CD4-positive, alpha-beta T cell treated with Interleukin-4 for 1 hour (primary cell): ENCODE measurements at regions not wholly inside any gene's neighbourhood (a gene's known extent, or its start where the extent isn't known, plus 50 kb on each side); places are given as distances from the start of the nearest gene placed in this dataset.

Experiments used
- DNase-seq, 2 donors: peaks; one replicate each; pipeline ENCODE4 v3.0.0-alpha.2; 2020 to 2022

- DNase-seq = no peak
Measured at GRCh38 chr10:33066558-33067236, 108.7 kb upstream of the ITGB1 start.

- no peak for DNase-seq
Measured at GRCh38 chr10:33065111-33065510, 107.1 kb upstream of the ITGB1 start.

DNA sequence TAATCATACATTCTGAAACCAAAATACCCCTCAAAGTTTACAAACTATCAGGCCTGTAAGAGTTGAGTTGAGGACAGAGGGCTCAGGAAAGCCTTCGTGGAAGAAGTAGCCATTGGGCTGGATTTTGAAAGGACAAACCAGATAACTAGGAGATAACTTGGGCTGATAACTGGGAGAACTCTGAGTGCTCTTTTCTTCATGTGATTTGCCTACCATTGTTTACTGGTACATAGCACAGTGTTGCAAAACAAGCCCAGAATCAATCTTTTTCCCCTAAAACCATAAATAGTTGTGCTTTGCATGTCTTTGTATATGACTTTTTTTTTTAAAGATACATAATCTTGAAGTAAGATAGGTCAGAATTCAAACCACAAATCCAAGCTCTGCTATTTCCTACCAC lies 106.7 kb upstream of the ITGB1 start:
- no peak for DNase-seq

- DNase-seq = no peak
Measured at GRCh38 chr10:33057620-33058019, 99.6 kb upstream of the ITGB1 start.

GRCh38 chr10:33056828-33057596 lies 99.0 kb upstream of the ITGB1 start:
- DNase-seq = no peak

- no peak for DNase-seq
Measured at GRCh38 chr10:33055625-33056024, 97.6 kb upstream of the ITGB1 start.

- no peak for DNase-seq
Measured at GRCh38 chr10:33052915-33053810, 95.1 kb upstream of the ITGB1 start.

DNA sequence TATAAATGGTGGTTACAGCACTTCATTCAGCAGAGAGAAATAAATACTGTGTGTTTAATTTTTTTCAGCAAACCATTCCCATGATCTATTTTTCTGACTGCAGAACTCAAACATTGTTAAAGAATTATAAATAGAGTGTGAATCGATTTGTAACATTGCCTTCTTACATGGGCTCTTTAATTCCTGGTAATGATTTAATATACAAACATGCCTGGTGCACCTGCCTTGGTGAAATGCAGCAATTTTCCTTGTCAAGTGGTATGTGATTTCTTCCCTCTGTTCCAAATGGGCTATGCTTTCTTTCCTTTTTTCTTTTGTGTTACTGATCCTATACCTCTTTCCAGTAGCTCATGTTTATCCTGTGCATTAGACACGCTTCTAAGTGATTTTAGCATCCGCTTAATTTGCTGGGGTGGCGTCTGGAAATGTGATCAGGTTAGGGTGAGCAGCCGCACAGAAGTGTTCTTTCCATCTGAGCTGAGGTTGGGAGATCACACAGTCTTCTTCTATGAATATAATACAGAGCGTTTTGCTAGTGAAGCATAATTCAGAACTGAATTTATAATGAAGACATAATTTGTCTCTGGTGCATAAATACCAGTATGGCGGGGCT lies 94.3 kb upstream of the ITGB1 start:
- DNase-seq = no peak

DNA sequence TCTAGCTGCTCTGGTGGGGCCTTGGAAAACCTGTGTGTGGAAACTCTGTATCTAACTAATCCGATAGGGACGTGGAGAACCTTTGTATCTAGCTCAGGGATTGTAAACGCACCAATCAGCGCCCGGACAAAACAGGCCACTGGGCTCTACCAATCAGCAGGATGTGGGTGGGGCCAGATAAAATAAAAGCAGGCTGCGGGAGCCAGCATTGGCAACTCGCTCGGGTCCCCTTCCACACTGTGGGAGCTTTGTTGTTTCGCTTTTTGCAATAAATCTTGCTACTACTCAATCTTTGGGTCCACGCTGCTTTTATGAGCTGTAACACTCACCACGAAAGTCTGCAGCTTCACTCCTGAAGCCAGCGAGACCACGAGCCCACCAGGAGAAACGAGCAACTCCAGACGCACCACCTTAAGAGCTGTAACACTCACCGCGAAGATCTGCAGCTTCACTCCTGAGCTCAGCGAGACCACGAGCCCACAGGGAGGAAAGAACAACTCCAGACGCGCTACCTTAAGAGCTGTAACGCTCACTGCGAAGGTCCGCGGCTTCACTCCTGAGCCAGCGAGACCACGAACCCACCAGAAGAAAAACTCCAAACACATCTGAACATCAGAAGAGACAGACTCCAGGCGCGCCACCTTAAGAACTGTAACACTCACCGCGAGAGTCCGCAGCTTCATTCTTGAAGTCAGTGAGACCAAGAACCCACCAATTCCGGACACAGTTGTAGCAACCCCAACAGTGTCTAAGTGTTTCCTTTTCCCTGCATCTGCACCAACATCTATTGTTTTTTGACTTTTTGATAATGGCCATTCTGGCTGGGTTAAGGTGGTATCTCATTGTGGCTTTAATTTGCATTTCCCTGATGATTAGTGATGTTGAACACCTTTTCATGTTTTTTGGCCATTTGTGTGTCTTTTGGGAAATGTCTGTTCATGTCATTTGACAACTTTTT lies 92.2 kb upstream of the ITGB1 start:
- DNase-seq = peak; percentile 23 to 47

DNA sequence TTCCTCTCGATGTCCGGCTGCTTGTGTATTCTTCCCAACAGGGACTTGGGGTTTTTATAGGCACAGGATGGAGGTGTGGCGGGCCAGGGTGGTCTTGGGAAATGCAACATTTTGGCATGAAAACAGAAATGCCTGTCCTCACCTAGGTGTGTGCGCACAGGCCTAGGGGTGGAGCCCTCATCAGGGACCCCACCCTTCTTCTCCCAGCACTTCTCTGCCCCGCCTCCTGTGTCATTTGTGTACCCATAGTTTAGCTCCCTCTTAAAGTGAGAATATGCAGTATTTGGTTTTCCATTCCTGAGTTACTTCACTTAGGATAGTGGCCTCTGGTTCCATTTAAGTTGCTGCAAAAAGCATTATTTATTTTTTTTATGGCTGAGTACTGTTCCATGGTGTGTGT lies 90.2 kb upstream of the ITGB1 start:
- DNase-seq = no peak

- DNase-seq = no peak
Measured at GRCh38 chr10:33047655-33048054, 89.6 kb upstream of the ITGB1 start.

- no peak for DNase-seq
Measured at GRCh38 chr10:33046792-33047191, 88.8 kb upstream of the ITGB1 start.

DNA sequence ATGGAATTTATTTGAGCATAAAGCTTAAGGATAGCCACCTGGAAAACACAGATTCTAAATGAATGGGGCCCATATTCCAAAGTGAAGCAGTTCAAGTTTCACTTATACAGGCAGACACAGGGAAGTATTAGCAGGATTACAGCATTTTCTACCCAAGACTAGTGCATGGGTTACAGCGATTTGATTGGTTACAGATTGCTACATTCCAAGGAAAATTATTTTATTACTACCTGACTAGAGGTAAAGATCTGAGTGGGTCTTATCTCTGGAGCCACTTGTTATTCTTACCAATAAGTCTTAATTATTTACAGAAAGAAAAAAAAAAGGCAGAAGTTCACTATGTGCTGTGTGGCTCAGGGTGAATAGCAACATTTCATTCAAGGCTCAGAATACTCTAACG lies 87.4 kb upstream of the ITGB1 start:
- DNase-seq = no peak

DNA sequence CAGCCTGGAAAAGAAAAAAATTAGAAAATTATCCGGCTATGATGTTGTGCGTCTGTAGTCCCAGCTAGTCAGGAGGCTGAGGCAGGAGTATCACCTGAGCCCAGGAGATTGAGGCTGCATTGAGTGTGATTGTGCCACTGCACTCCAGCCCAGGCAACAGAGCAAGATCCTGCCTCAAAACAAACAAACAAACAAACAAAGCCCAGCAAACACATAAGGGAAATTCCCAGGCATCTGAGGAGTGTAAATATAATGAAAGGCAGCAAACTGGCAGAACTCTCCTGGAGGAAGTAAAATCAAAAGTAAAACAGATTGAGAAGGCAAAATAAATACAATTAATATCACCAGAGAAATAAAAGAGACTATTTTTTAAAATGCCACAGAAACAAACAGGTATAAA lies 84.5 kb upstream of the ITGB1 start:
- DNase-seq = no peak

DNA sequence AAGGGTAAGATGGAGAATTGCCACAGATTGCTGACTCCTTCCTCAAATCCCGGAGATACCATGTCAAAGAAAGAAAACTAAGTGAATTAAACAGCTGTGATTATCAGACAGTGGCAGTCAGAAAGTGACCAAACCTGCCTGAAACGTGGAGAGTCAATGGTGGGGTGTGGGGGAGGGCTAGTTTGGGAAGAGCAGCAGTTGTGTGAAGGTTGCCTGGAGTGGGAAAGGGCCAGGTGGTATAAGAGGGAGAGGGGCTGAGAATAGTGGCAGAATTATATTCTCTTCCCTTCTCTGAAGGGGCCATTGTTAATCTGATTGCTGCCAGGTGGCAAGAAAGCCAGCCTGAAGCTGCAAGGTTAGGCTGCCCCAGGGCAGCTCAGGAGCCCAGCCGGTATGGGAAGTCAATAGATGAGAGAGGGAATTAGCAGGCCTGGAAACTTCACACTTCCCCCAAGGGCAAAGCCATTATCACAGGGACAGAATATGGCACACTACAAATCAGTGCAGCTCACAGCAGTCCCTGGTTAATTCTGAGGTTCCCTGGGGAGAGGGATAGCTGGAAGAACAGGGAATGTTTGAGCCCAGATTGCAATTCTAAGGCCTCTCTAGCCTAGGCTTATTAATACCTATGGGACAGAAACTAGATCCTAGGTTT lies 83.9 kb upstream of the ITGB1 start:
- no peak for DNase-seq

DNA sequence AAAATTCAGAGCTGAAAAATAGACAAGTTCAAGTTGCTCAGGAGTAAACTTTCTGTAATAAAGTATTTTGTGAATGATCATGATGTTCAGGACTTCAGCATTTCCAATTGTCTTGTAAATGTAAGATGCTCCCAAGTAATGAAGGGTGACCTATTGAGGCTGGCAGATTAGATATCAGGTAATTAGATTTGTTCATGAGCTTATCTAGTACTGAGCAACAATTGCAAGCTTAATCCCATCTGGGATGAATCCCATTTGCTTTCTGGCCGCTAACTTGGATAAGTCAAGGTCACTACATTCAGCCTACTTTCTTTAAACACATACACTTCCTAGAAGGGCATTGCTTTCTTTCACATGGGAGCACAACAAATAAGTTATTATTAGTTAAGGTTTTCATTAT lies 82.4 kb upstream of the ITGB1 start:
- no peak for DNase-seq

DNA sequence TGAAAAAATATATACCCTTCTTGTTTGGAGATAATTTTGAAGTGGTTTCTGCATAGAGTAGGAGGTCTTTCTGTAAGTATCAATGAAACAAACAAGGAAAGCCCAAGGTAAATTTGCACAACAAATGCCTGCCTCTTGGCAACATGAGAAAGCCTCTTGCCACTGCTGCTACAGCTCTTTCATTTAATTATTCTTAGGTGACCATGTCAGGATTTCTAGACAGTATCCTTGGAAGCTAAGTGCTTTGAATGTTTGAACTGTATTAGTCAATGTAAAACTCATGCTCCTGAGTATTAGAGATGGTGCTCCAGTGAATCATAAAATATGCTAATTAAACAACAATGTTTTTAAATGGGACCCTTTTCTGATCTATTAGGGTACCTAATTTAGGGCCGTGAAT lies 81.2 kb upstream of the ITGB1 start:
- DNase-seq = no peak

DNA sequence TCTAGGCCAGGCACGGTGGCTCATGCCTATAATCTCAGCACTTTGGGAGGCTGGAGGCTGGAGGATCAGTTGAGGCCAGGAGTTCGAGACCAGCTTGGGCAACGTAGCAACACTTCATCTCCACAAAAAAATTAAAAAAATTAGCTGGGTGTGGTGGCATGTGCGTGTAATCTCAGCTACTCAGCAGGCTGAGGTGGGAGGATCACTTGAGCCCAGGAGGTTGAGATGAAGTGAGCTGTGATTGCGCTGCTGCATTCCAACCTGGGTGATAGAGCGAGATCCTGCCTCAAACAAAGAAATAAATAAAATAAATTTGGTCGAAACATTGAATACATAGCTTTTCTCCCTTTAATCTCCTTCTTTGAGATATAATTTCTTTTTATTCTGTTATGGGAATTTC lies 80.6 kb upstream of the ITGB1 start:
- no peak for DNase-seq

- DNase-seq = no peak
Measured at GRCh38 chr10:33037726-33038125, 79.7 kb upstream of the ITGB1 start.

GRCh38 chr10:33036670-33037069 lies 78.6 kb upstream of the ITGB1 start:
- no peak for DNase-seq

GRCh38 chr10:33035411-33035810 lies 77.4 kb upstream of the ITGB1 start:
- no peak for DNase-seq
